ENCODE measurements at regions not wholly inside any gene's neighbourhood (a gene's known extent, or its start where the extent isn't known, plus 50 kb on each side); places are given as distances from the start of the nearest gene placed in this dataset.

GRCh38 chr12:127785986-127786590, 480.9 kb upstream of the TMEM132C start:
- no peak for TF ChIP-seq CTCF (IDR thresholded peaks at IDR 0.05; ENCODE audit: insufficient read depth, low read depth, low read length)
- DNase-seq (ENCODE audit: low read depth), result no peak
- H3K4me3 ChIP-seq (ENCODE audit: low read depth, low read length), result no peak overlapping the region

GRCh38 chr12:127787544-127787943, 479.4 kb upstream of the TMEM132C start:
- no peak overlapping the region for H3K4me3 ChIP-seq (ENCODE audit: low read depth, low read length)
- no peak for DNase-seq (ENCODE audit: low read depth)
- TF ChIP-seq CTCF (IDR thresholded peaks at IDR 0.05; ENCODE audit: insufficient read depth, low read depth, low read length), result no peak

- no peak for TF ChIP-seq CTCF (IDR thresholded peaks at IDR 0.05; ENCODE audit: insufficient read depth, low read depth, low read length)
- no peak overlapping the region for H3K4me3 ChIP-seq (ENCODE audit: low read depth, low read length)
- no peak for DNase-seq (ENCODE audit: low read depth)
Measured at GRCh38 chr12:127790376-127790775, 476.6 kb upstream of the TMEM132C start.

GRCh38 chr12:127791217-127791616, 475.8 kb upstream of the TMEM132C start:
- H3K4me3 ChIP-seq (ENCODE audit: low read depth, low read length), result no peak overlapping the region
- no peak for TF ChIP-seq CTCF (IDR thresholded peaks at IDR 0.05; ENCODE audit: insufficient read depth, low read depth, low read length)
- no peak for DNase-seq (ENCODE audit: low read depth)

- H3K4me3 ChIP-seq (ENCODE audit: low read depth, low read length), result no peak overlapping the region
- no peak for TF ChIP-seq CTCF (IDR thresholded peaks at IDR 0.05; ENCODE audit: insufficient read depth, low read depth, low read length)
- DNase-seq (ENCODE audit: low read depth), result no peak
Measured at GRCh38 chr12:127797918-127798317, 469.1 kb upstream of the TMEM132C start.

- TF ChIP-seq CTCF (IDR thresholded peaks at IDR 0.05; ENCODE audit: insufficient read depth, low read depth, low read length), result no peak
- DNase-seq (ENCODE audit: low read depth), result no peak
Measured at GRCh38 chr12:127802271-127802670, 464.7 kb upstream of the TMEM132C start.

GRCh38 chr12:127803545-127803944, 463.4 kb upstream of the TMEM132C start:
- DNase-seq (ENCODE audit: low read depth), result no peak
- no peak overlapping the region for H3K4me3 ChIP-seq (ENCODE audit: low read depth, low read length)
- TF ChIP-seq CTCF (IDR thresholded peaks at IDR 0.05; ENCODE audit: insufficient read depth, low read depth, low read length), result no peak

More at GRCh38 chr12:127802271-127802670, 464.7 kb upstream of the TMEM132C start:
- no peak overlapping the region for H3K4me3 ChIP-seq (ENCODE audit: low read depth, low read length)
